ENCODE measurements at regions not wholly inside any gene's neighbourhood (a gene's known extent, or its start where the extent isn't known, plus 50 kb on each side); places are given as distances from the start of the nearest gene placed in this dataset.

DNA sequence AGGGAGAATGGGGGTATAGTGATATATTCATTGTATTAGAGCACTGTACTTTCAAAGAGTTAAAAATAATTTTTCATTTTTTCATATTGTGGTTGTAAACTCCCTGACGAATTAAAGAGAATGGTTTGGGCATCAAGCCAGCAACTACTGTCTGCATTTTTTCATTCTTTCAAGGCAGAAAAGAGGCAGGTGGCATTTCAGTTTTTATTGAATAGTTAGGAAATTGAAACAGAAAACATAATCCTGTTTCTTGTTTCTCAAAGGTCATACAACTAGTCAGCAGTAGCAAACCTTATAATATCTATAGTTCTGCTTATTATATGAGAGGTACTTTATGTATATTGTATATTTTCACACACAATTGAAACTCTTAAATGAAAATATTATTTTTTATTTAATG is 303.9 kb upstream of the KCND2 start:
- Histone ChIP-seq H3K4me3 (ENCODE audit: control insufficient read depth in 2 of 3, extremely low read depth in 1 of 3, insufficient read depth in 2 of 3, low read depth in 1 of 3, low read length in 3 of 3) (no peak overlapping the region), H3K9me1 (ENCODE audit: control insufficient read depth, extremely low read depth, insufficient read depth, low read length) (no peaks in the 10 kb centered on the region), H3K27me3 (ENCODE audit: control insufficient read depth, extremely low read depth, insufficient read depth, low read length) (no peaks in the 10 kb centered on the region), H3K9me3 (ENCODE audit: control insufficient read depth, low read depth, low read length) (no peaks in the 10 kb centered on the region), H3K4me1 (ENCODE audit: control insufficient read depth, extremely low read depth, insufficient read depth, low read length) (no peaks in the 10 kb centered on the region), H3K9ac (ENCODE audit: control insufficient read depth, extremely low read depth, insufficient read depth, low read length) (no peak overlapping the region), H3K27ac (ENCODE audit: control insufficient read depth, insufficient read depth, low read length) (no peak overlapping the region), H2AFZ (ENCODE audit: control insufficient read depth, low read length) (no peak overlapping the region), H3K79me2 (ENCODE audit: control insufficient read depth, insufficient read depth, low read length) (no peaks in the 10 kb centered on the region), H3K36me3 (ENCODE audit: control insufficient read depth in 2 of 2, extremely low read depth in 1 of 2, insufficient read depth in 2 of 2, low read length in 2 of 2) (no peaks in the 10 kb centered on the region), H3K4me2 (ENCODE audit: control insufficient read depth, extremely low read depth, insufficient read depth, low read depth, low read length) (no peak overlapping the region), H4K20me1 (ENCODE audit: control insufficient read depth, extremely low read depth, insufficient read depth, low read length) (no peaks in the 10 kb centered on the region)
- TF ChIP-seq EZH2 (IDR thresholded peaks at IDR 0.05; ENCODE audit: low read length) = no peak
- TF ChIP-seq, protein P1, sequence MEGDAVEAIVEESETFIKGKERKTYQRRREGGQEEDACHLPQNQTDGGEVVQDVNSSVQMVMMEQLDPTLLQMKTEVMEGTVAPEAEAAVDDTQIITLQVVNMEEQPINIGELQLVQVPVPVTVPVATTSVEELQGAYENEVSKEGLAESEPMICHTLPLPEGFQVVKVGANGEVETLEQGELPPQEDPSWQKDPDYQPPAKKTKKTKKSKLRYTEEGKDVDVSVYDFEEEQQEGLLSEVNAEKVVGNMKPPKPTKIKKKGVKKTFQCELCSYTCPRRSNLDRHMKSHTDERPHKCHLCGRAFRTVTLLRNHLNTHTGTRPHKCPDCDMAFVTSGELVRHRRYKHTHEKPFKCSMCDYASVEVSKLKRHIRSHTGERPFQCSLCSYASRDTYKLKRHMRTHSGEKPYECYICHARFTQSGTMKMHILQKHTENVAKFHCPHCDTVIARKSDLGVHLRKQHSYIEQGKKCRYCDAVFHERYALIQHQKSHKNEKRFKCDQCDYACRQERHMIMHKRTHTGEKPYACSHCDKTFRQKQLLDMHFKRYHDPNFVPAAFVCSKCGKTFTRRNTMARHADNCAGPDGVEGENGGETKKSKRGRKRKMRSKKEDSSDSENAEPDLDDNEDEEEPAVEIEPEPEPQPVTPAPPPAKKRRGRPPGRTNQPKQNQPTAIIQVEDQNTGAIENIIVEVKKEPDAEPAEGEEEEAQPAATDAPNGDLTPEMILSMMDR (optimal IDR thresholded peaks at IDR 0.05 in 1 of 3, IDR thresholded peaks at IDR 0.05 in 1 of 3, conservative IDR thresholded peaks at IDR 0.05 in 1 of 3; ENCODE audit: extremely low read depth in 1 of 3, insufficient read depth in 2 of 3, low read length in 3 of 3) = no peak
- dilution Hi-C loops (cut with MboI; ENCODE audit: extremely low pct_ligation_motif_present, low sequenced_read_pairs) = no loop called here
- DNase-seq (ENCODE audit: low read depth, low spot score) (no peak), FAIRE-seq (no peak)

DNA sequence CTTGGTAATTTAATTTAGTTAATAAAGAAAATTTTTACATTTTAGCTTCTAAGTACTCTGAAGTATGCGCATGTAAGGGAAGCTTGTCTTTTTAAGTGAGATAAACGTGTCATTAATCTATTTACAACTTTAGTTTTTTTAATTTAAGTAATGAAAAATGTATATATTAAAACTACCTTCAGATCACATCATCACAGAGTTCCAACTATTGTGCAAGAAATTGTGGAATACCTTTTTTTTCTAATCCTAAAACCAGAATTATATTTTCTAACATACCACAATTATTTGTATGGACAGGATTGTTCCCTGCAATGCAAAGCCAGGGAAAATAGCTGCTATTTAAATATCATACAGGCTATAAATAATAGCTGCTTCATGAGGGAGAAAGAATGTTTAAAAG is 303.2 kb upstream of the KCND2 start:
- Histone ChIP-seq H3K79me2 (ENCODE audit: control insufficient read depth, insufficient read depth, low read length) (no peaks in the 10 kb centered on the region), H3K36me3 (ENCODE audit: control insufficient read depth in 2 of 2, extremely low read depth in 1 of 2, insufficient read depth in 2 of 2, low read length in 2 of 2) (no peaks in the 10 kb centered on the region), H3K4me3 (ENCODE audit: control insufficient read depth in 2 of 3, extremely low read depth in 1 of 3, insufficient read depth in 2 of 3, low read depth in 1 of 3, low read length in 3 of 3) (no peak overlapping the region), H3K9ac (ENCODE audit: control insufficient read depth, extremely low read depth, insufficient read depth, low read length) (no peak overlapping the region), H3K4me1 (ENCODE audit: control insufficient read depth, extremely low read depth, insufficient read depth, low read length) (no peaks in the 10 kb centered on the region), H3K9me3 (ENCODE audit: control insufficient read depth, low read depth, low read length) (no peaks in the 10 kb centered on the region), H2AFZ (ENCODE audit: control insufficient read depth, low read length) (no peak overlapping the region), H3K27ac (ENCODE audit: control insufficient read depth, insufficient read depth, low read length) (no peak overlapping the region), H3K4me2 (ENCODE audit: control insufficient read depth, extremely low read depth, insufficient read depth, low read depth, low read length) (no peak overlapping the region), H4K20me1 (ENCODE audit: control insufficient read depth, extremely low read depth, insufficient read depth, low read length) (no peaks in the 10 kb centered on the region), H3K9me1 (ENCODE audit: control insufficient read depth, extremely low read depth, insufficient read depth, low read length) (no peaks in the 10 kb centered on the region), H3K27me3 (ENCODE audit: control insufficient read depth, extremely low read depth, insufficient read depth, low read length) (no peaks in the 10 kb centered on the region)
- TF ChIP-seq EZH2 (IDR thresholded peaks at IDR 0.05; ENCODE audit: low read length) = no peak
- TF ChIP-seq, protein P1 (optimal IDR thresholded peaks at IDR 0.05 in 1 of 3, IDR thresholded peaks at IDR 0.05 in 1 of 3, conservative IDR thresholded peaks at IDR 0.05 in 1 of 3; ENCODE audit: extremely low read depth in 1 of 3, insufficient read depth in 2 of 3, low read length in 3 of 3) = no peak
- no peak for FAIRE-seq
- dilution Hi-C loops (cut with MboI; ENCODE audit: extremely low pct_ligation_motif_present, low sequenced_read_pairs) = no loop called here
- DNase-seq (ENCODE audit: low read depth, low spot score) = no peak

Data from keratinocyte (primary cell).